Loucy (cell line): ENCODE measurements at regions not wholly inside any gene's neighbourhood (a gene's known extent, or its start where the extent isn't known, plus 50 kb on each side); places are given as distances from the start of the nearest gene placed in this dataset.

Experiments
- H2AFZ ChIP-seq: fragments of 200-600 bp; sonication (generic); 2 replicates; pipeline ENCODE4 v1.6.0; 2016; ENCODE audit warnings: antibody characterized with exemption, mild to moderate bottlenecking, low read length, moderate library complexity
- H3F3A ChIP-seq: fragments of 200-600 bp; 2 replicates; pipeline ENCODE4 v1.6.0; 2016; ENCODE audit warnings: antibody characterized with exemption, low read depth, mild to moderate bottlenecking
- H3K27me3 ChIP-seq: fragments of 200-600 bp; sonication (generic); 2 replicates; pipeline ENCODE4 v1.6.1; 2014; ENCODE audit warnings: low read length, mild to moderate bottlenecking; ENCODE audit not compliant: insufficient read depth, poor library complexity, severe bottlenecking
- H3K36me3 ChIP-seq: fragments of 200-600 bp; sonication (generic); 2 replicates; pipeline ENCODE4 v1.6.1; 2016; ENCODE audit warnings: low read length; ENCODE audit not compliant: insufficient read depth
- H3K4me1 ChIP-seq: fragments of 200-600 bp; sonication (generic); 2 replicates; pipeline ENCODE4 v1.5.1; 2014; ENCODE audit warnings: low read length, mild to moderate bottlenecking; ENCODE audit not compliant: insufficient read depth, poor library complexity, severe bottlenecking
- H3K4me2 ChIP-seq: fragments of 200-600 bp; sonication (generic); 2 replicates; pipeline ENCODE4 v1.6.0; 2014; ENCODE audit warnings: antibody characterized with exemption, low read length, low read depth, mild to moderate bottlenecking; ENCODE audit not compliant: poor library complexity, severe bottlenecking
- H3K4me3 ChIP-seq: fragments of 200-600 bp; sonication (generic); 2 replicates; pipeline ENCODE4 v1.5.1; 2014; ENCODE audit warnings: low read length, mild to moderate bottlenecking, mixed read lengths; ENCODE audit not compliant: poor library complexity, severe bottlenecking
- H3K79me2 ChIP-seq: fragments of 200-600 bp; sonication (generic); 2 replicates; pipeline ENCODE4 v1.6.1; 2014; ENCODE audit warnings: low read length; ENCODE audit not compliant: insufficient read depth
- H3K9ac ChIP-seq: fragments of 200-600 bp; sonication (generic); 2 replicates; pipeline ENCODE4 v1.6.0; 2014; ENCODE audit warnings: mild to moderate bottlenecking, low read depth, low read length, moderate library complexity; ENCODE audit not compliant: poor library complexity, severe bottlenecking
- H3K9me2 ChIP-seq: fragments of 200-600 bp; sonication (generic); replicated peaks from 2 replicates; pipeline ENCODE4 v1.6.1; 2016; ENCODE audit warnings: low read depth, low read length, mixed read lengths
- H3K9me3 ChIP-seq: fragments of 200-600 bp; sonication (generic); 2 replicates; pipeline ENCODE4 v1.6.1; 2014; ENCODE audit warnings: mild to moderate bottlenecking, antibody characterized with exemption, low read length, low read depth; ENCODE audit not compliant: insufficient read depth
- H4K20me1 ChIP-seq: fragments of 200-600 bp; sonication (generic); 2 replicates; pipeline ENCODE4 v1.6.0; 2014; ENCODE audit warnings: antibody characterized with exemption, low read length, mild to moderate bottlenecking; ENCODE audit not compliant: insufficient read depth, poor library complexity, severe bottlenecking
- CTCF ChIP-seq: fragments of 200-600 bp; sonication (generic); conservative IDR thresholded peaks from 2 replicates; pipeline ENCODE4 v1.5.1; 2014; ENCODE audit warnings: mild to moderate bottlenecking, antibody characterized with exemption, low read length
- EZH2phosphoT487 ChIP-seq: fragments of 200-600 bp; IDR thresholded peaks from 2 replicates; pipeline ENCODE4 v1.6.1; 2018; ENCODE audit warnings: antibody characterized with exemption, mild to moderate bottlenecking, moderate library complexity, borderline replicate concordance

- Histone ChIP-seq H3K4me1 (no peaks in the 10 kb centered on the region), H3K36me3 (no peaks in the 10 kb centered on the region), H3K9me2 (no peaks in the 10 kb centered on the region), H3K79me2 (no peaks in the 10 kb centered on the region), H2AFZ (no peak overlapping the region), H3K9ac (no peak overlapping the region), H3F3A (no peaks in the 10 kb centered on the region), H3K4me2 (no peak overlapping the region), H3K4me3 (no peak overlapping the region), H3K27me3 (no peaks in the 10 kb centered on the region), H3K9me3 (peaks cover 9% of the 10 kb centered on the region; the same call in 1 of the 2 replicates), H4K20me1 (no peaks in the 10 kb centered on the region)
- TF ChIP-seq EZH2phosphoT487 = no peak
- no peak for TF ChIP-seq CTCF
Observed at GRCh38 chr2:63767307-63767706, 74.4 kb upstream of the UGP2 start.

- Histone ChIP-seq H3K4me3 (no peak overlapping the region), H3K9me3 (peaks cover 9% of the 10 kb centered on the region; the same call in 1 of the 2 replicates), H3K9me2 (no peaks in the 10 kb centered on the region), H3K4me1 (no peaks in the 10 kb centered on the region), H3K27me3 (no peaks in the 10 kb centered on the region), H3F3A (no peaks in the 10 kb centered on the region), H4K20me1 (no peaks in the 10 kb centered on the region), H3K79me2 (no peaks in the 10 kb centered on the region), H2AFZ (no peak overlapping the region), H3K4me2 (no peak overlapping the region), H3K9ac (no peak overlapping the region), H3K36me3 (no peaks in the 10 kb centered on the region)
- no peak for TF ChIP-seq CTCF
- TF ChIP-seq EZH2phosphoT487 = no peak
Observed at GRCh38 chr2:63768051-63768450, 73.6 kb upstream of the UGP2 start.

- Histone ChIP-seq H3K4me3 (no peak overlapping the region), H3K79me2 (no peaks in the 10 kb centered on the region), H3K36me3 (no peaks in the 10 kb centered on the region), H3K4me2 (no peak overlapping the region), H3K9me2 (no peaks in the 10 kb centered on the region), H3F3A (no peaks in the 10 kb centered on the region), H3K9ac (no peak overlapping the region), H3K27me3 (no peaks in the 10 kb centered on the region), H2AFZ (no peak overlapping the region), H3K9me3 (peaks cover 9% of the 10 kb centered on the region; the same call in 1 of the 2 replicates), H3K4me1 (no peaks in the 10 kb centered on the region), H4K20me1 (no peaks in the 10 kb centered on the region)
- TF ChIP-seq CTCF = no peak
- no peak for TF ChIP-seq EZH2phosphoT487
Observed at GRCh38 chr2:63769915-63770314, 71.8 kb upstream of the UGP2 start.
